GM13976 (cell line): ENCODE measurements at regions not wholly inside any gene's neighbourhood (a gene's known extent, or its start where the extent isn't known, plus 50 kb on each side); places are given as distances from the start of the nearest gene placed in this dataset.

ENCODE experiments used
- DNase-seq: peaks from one replicate; pipeline ENCODE4 v3.0.0; 2012; ENCODE audit warnings: low spot score
- CTCF ChIP-seq: IDR thresholded peaks from 2 replicates; pipeline ENCODE4 v1.5.1; 2012; ENCODE audit warnings: borderline replicate concordance, mild to moderate bottlenecking; ENCODE audit not compliant: insufficient read depth; ENCODE audit errors: extremely low read depth, missing control alignments, control extremely low read depth
- in situ Hi-C: fragments of 300-500 bp; cut with MboI; formaldehyde crosslinking; loops from one replicate; pipeline ENCODE4 v1.12.0; 2022; ENCODE audit warnings: low sequenced_read_pairs, mixed read lengths, inconsistent platforms; ENCODE audit not compliant: unreplicated experiment

GRCh38 chr2:181311837-181312236 is 145.3 kb upstream of the ITGA4 start:
- TF ChIP-seq CTCF: no peak
- in situ Hi-C loops: no loop called here
- no peak for DNase-seq

- in situ Hi-C loops: no loop called here
- peak; percentile 11 for DNase-seq
- no peak for TF ChIP-seq CTCF
Measured at GRCh38 chr2:181312515-181312927, 144.7 kb upstream of the ITGA4 start.

DNA sequence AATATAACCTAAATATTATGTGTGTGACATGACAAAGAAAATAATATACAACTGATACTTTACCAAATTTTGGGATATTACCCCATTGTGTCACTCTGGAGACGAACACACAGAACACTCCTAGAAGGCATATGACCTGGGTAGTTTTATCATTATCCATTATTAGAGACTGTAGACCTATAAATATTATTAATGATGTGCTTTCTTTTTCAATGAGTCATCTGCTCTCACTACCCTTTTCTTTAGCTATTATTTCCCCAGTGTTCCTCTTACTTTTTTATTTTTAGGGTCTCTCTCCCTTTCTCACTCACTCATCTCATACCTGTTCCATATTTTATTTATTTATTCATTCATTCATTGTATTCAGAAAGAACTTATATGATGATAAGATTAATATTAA is 143.3 kb upstream of the ITGA4 start:
- in situ Hi-C loops: no loop called here
- no peak for DNase-seq
- TF ChIP-seq CTCF: no peak

- no peak for TF ChIP-seq CTCF
- in situ Hi-C loops: no loop called here
- DNase-seq: no peak
Measured at GRCh38 chr2:181314551-181314950, 142.6 kb upstream of the ITGA4 start.

DNA sequence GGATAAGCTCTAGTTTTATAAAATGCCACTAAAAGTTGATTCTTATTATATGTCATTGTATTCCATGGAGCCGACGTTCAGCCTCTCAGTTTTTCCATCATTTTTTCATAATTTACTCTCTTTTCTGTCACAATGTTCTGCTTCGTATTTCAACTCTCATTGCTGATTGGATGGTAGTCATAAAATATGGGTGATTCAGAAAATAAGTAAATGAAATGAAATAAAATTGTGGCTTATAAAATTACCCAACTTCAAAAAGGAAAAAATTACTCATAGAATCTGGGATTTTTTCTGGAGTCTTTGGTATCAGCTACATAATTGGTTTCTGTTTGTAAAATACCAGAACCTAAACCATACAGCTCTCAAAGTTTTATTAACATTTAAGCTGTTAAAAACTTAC is 139.7 kb upstream of the ITGA4 start:
- in situ Hi-C loops: no loop called here
- TF ChIP-seq CTCF: no peak
- DNase-seq: no peak

DNA sequence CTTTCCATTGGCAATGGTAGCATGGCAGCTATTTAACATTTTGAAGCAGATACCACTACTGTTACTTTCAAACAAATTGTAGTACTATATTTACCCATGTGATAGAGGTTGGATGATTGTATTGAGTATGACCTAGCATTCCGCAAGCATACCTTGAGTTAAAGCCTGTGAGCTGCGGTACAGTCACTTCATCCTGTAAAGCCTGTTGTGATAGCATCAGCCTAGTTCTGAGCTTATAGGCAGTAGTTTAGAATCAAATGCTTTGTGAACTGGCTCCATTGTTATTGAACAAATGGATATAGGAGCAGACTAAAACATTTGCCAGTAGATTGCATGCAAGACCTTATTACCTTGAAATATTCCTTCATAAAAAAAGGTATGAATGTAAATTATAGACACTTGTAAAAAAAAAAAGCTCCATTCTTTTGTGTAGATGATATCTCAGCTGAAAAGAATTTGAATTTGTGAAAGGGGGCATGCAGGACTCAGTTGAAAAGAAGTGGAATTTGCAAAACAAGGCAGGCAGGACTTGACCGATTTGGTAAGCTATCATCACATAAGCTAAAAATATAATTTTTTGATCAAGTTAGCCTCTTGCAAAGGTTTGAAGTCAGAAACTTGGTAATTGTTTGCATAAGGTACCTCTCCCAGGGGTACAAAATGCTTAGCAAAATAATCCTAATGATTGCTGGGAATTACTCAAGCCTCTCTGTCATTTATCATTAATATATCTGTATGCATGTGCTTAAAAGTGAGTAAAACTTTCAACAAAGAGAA is 138.5 kb upstream of the ITGA4 start:
- TF ChIP-seq CTCF: no peak
- no peak for DNase-seq
- in situ Hi-C loops: no loop called here

DNA sequence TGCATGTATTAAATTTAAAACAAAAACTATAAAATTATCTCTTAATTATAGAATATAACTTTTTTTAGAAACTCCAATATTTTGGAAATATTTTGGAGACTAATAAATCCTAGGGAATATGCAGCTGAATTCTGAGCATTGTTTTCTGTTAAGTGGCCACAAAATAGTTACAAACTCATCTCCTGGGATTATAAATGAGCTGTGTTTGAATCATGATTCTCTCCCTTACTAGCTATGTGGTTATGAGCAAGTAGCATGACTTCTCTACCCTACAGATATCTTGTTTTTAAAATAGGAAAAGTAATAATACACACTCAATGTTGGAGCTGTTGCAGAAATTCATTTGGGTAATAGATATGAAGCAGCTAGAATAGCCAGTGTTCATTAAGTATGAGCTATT is 137.9 kb upstream of the ITGA4 start:
- no peak for DNase-seq
- in situ Hi-C loops: no loop called here
- no peak for TF ChIP-seq CTCF
